PC-9 (cell line): ENCODE measurements at regions not wholly inside any gene's neighbourhood (a gene's known extent, or its start where the extent isn't known, plus 50 kb on each side); places are given as distances from the start of the nearest gene placed in this dataset.

Experiments
- BruUV-seq: library from RNA; stranded (reverse); fragments of 400-500 nt; replicated peaks from 2 replicates; lab custom pipeline; 2021; lab: Mats Ljungman, UMichigan
- CTCF ChIA-PET: fragments of 300-600 bp; sonication (Branson Sonifier 250); formaldehyde crosslinking; loops from one replicate; lab custom pipeline; 2022; ENCODE audit warnings: antibody characterized with exemption; lab: Charles Lee
- POLR2A ChIA-PET: fragments of 300-600 bp; sonication (Branson Sonifier 250); formaldehyde crosslinking; loops from one replicate; lab custom pipeline; 2022; ENCODE audit warnings: antibody characterized with exemption; ENCODE audit not compliant: unreplicated experiment; lab: Charles Lee
- DNase-seq, 2 experiments: peaks; one replicate each; pipeline versions ENCODE4 v3.0.0 to v3.0.0-alpha.2; 2015 to 2022; ENCODE audit warnings: mixed read lengths in 1 of 2
- H2AFZ ChIP-seq: fragments of 200-600 bp; sonication (generic); 2 replicates; pipeline ENCODE4 v1.8.1; 2017; ENCODE audit warnings: antibody characterized with exemption
- H3F3A ChIP-seq: fragments of 200-600 bp; sonication (generic); 2 replicates; pipeline ENCODE4 v1.8.1; 2017; ENCODE audit warnings: antibody characterized with exemption, mild to moderate bottlenecking, low read depth; ENCODE audit not compliant: insufficient read depth
- H3K27ac ChIP-seq: fragments of 200-600 bp; sonication (generic); 2 replicates; pipeline ENCODE4 v1.6.1; 2016; ENCODE audit warnings: mixed run types
- H3K27me3 ChIP-seq: fragments of 200-600 bp; sonication (generic); 2 replicates; pipeline ENCODE4 v1.6.1; 2016; ENCODE audit warnings: low read depth, mixed run types; ENCODE audit not compliant: insufficient read depth
- H3K36me3 ChIP-seq: fragments of 200-600 bp; sonication (generic); 2 replicates; pipeline ENCODE4 v1.6.1; 2016; ENCODE audit warnings: low read depth, mixed run types
- H3K4me1 ChIP-seq: fragments of 200-600 bp; sonication (generic); replicated peaks from 2 replicates; pipeline ENCODE4 v1.6.1; 2016; ENCODE audit warnings: mixed run types; ENCODE audit not compliant: insufficient read depth
- H3K4me2 ChIP-seq: fragments of 200-600 bp; sonication (generic); 2 replicates; pipeline ENCODE4 v1.6.1; 2017; ENCODE audit warnings: mixed run types
- H3K4me3 ChIP-seq: fragments of 200-600 bp; sonication (generic); 2 replicates; pipeline ENCODE4 v1.6.1; 2016; ENCODE audit warnings: mixed run types
- H3K79me2 ChIP-seq: fragments of 200-600 bp; sonication (generic); 2 replicates; pipeline ENCODE4 v1.6.1; 2017; ENCODE audit warnings: low read depth, mixed run types
- H3K9me2 ChIP-seq: fragments of 200-600 bp; sonication (generic); 2 replicates; pipeline ENCODE4 v1.8.1; 2017; ENCODE audit warnings: mild to moderate bottlenecking; ENCODE audit not compliant: insufficient read depth
- H3K9me3 ChIP-seq: fragments of 200-600 bp; sonication (generic); 2 replicates; pipeline ENCODE4 v1.8.1; 2016; ENCODE audit warnings: low read depth; ENCODE audit not compliant: insufficient read depth
- H4K20me1 ChIP-seq: fragments of 200-600 bp; sonication (generic); 2 replicates; pipeline ENCODE4 v1.8.1; 2017; ENCODE audit not compliant: insufficient read depth
- EZH2 ChIP-seq: fragments of 200-600 bp; sonication (generic); IDR thresholded peaks from 2 replicates; pipeline ENCODE4 v1.8.0; 2017; ENCODE audit warnings: antibody characterized with exemption, low read depth
- intact Hi-C: fragments of 100-400 bp; cut with micrococcal nuclease; formaldehyde crosslinking; loops from one replicate; pipeline ENCODE4 v1.10.0; 2022; ENCODE audit not compliant: unreplicated experiment
- TF ChIP-seq, protein P1 (sequence below): fragments of 200-600 bp; sonication (generic); conservative IDR thresholded peaks from 2 replicates; pipeline ENCODE4 v1.6.1; 2017; ENCODE audit warnings: mixed run types, antibody characterized with exemption, mild to moderate bottlenecking, moderate library complexity

DNA sequence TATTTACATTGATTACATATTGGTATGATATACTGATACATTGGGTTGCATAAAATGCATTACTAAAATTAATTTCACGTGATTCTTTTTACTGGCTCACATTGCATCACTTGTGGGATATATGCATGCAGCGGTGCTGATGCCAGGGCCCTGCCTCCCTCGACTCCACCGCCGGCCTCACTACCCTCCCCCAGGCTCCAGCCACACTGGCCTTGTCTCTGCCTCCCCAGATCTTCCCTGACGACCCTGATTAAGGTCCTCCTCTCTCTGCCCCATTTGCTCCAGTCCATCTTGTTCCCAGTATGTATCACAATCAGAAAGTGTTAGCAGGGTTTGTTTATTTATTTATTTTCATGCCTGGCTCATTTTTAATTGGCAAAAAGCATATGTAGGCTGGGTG is 306.8 kb downstream of the FOXL1 start:
- DNase-seq: no peak
- no TSS peak for BruUV-seq
- Histone ChIP-seq H3K79me2 (no peaks in the 10 kb centered on the region), H3F3A (no peaks in the 10 kb centered on the region), H3K27ac (no peak overlapping the region), H3K4me2 (no peak overlapping the region), H2AFZ (no peak overlapping the region), H3K4me1 (no peaks in the 10 kb centered on the region), H3K9me3 (no peaks in the 10 kb centered on the region), H3K36me3 (no peaks in the 10 kb centered on the region), H3K4me3 (no peak overlapping the region), H3K27me3 (peaks cover 76% of the 10 kb centered on the region), H4K20me1 (no peaks in the 10 kb centered on the region), H3K9me2 (no peaks in the 10 kb centered on the region)
- TF ChIP-seq, protein P1, sequence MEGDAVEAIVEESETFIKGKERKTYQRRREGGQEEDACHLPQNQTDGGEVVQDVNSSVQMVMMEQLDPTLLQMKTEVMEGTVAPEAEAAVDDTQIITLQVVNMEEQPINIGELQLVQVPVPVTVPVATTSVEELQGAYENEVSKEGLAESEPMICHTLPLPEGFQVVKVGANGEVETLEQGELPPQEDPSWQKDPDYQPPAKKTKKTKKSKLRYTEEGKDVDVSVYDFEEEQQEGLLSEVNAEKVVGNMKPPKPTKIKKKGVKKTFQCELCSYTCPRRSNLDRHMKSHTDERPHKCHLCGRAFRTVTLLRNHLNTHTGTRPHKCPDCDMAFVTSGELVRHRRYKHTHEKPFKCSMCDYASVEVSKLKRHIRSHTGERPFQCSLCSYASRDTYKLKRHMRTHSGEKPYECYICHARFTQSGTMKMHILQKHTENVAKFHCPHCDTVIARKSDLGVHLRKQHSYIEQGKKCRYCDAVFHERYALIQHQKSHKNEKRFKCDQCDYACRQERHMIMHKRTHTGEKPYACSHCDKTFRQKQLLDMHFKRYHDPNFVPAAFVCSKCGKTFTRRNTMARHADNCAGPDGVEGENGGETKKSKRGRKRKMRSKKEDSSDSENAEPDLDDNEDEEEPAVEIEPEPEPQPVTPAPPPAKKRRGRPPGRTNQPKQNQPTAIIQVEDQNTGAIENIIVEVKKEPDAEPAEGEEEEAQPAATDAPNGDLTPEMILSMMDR: no peak
- no peak for TF ChIP-seq EZH2
- ChIA-PET CTCF (no interaction called here), POLR2A (no interaction called here)
- intact Hi-C loops: no loop called here

DNA sequence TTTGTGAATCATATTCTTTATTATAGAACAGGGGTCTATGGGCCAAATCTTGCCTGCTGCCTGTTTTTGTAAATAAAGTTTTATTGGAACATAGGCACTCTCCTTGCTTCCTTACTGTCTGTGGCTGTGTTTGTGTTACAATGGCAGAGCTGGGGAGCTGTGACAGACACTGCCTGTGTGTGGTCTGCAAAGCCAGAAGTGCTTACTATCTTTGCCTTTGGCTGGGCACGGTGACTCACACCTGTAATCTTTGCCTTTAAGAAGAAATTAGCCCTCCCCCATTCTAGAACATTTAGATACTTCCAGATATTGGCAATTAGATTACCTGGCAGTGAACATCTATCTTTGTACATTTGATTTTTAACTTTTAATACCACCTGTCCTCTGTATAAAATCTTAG is 308.3 kb downstream of the FOXL1 start:
- Histone ChIP-seq H3K27me3 (peaks cover 76% of the 10 kb centered on the region), H3K4me2 (no peak overlapping the region), H2AFZ (no peak overlapping the region), H3K79me2 (no peaks in the 10 kb centered on the region), H3K27ac (no peak overlapping the region), H3F3A (no peaks in the 10 kb centered on the region), H3K9me2 (no peaks in the 10 kb centered on the region), H4K20me1 (no peaks in the 10 kb centered on the region), H3K9me3 (no peaks in the 10 kb centered on the region), H3K4me1 (no peaks in the 10 kb centered on the region), H3K4me3 (no peak overlapping the region), H3K36me3 (no peaks in the 10 kb centered on the region)
- DNase-seq: no peak
- intact Hi-C loops: no loop called here
- ChIA-PET POLR2A (no interaction called here), CTCF (no interaction called here)
- TF ChIP-seq, protein P1: no peak
- no peak for TF ChIP-seq EZH2
- no TSS peak for BruUV-seq

DNA sequence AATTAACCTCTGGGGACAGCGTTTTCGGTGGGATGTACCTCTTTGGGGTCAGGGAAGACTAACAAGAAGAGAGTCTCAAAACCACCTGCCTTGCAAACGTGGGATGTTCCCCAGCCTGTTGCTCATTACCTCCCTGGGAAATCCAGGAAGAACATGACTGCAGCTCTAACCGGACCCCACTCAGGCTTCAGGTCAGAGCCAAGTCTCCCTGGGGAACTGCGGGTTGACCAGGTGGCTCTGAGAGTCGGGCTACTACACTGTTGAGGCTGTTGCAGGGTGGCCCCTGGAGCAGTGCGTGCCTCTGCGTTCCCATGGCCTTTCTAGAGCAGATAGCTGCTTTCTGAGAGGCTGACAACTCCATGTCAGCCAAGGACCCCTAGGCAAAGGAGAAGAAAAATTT is 309.1 kb downstream of the FOXL1 start:
- H3K4me2 ChIP-seq: no peak overlapping the region
- intact Hi-C loops: no loop called here
- TF ChIP-seq EZH2: no peak
- TF ChIP-seq, protein P1: no peak

More for the DNA sequence above, 309.1 kb downstream of the FOXL1 start:
- Histone ChIP-seq H3F3A (no peaks in the 10 kb centered on the region), H3K9me3 (no peaks in the 10 kb centered on the region), H3K79me2 (no peaks in the 10 kb centered on the region), H3K4me3 (no peak overlapping the region), H3K27ac (no peak overlapping the region), H3K27me3 (peaks cover 76% of the 10 kb centered on the region), H3K36me3 (no peaks in the 10 kb centered on the region), H3K4me1 (no peaks in the 10 kb centered on the region), H3K9me2 (no peaks in the 10 kb centered on the region), H2AFZ (no peak overlapping the region), H4K20me1 (no peaks in the 10 kb centered on the region)
- BruUV-seq: no TSS peak
- ChIA-PET CTCF (no interaction called here), POLR2A (no interaction called here)
- no peak for DNase-seq
